Peyer's patch (tissue), 4 donors: ENCODE measurements at regions not wholly inside any gene's neighbourhood (a gene's known extent, or its start where the extent isn't known, plus 50 kb on each side); places are given as distances from the start of the nearest gene placed in this dataset.

Source experiments
- DNase-seq, 3 donors: peaks; one replicate each; pipeline ENCODE4 v3.0.0-alpha.2; 2017 to 2019
- H3K27ac ChIP-seq, 4 donors: fragments of 200-600 bp; sonication (generic); one replicate each; pipeline ENCODE4 v1.5.1; 2016 to 2019
- H3K27me3 ChIP-seq, 2 donors: fragments of 200-600 bp; sonication (generic); one replicate each; pipeline ENCODE4 v1.5.1; 2019
- H3K36me3 ChIP-seq, 3 donors: fragments of 200-600 bp; sonication (generic); one replicate each; pipeline ENCODE4 v1.5.1; 2016 to 2019
- H3K4me1 ChIP-seq, 4 donors: fragments of 200-600 bp; sonication (generic); one replicate each; pipeline ENCODE4 v1.5.1; 2016 to 2019
- H3K4me3 ChIP-seq, 4 donors: fragments of 200-600 bp; sonication (generic); 1 replicate in 3 of 4; 2 replicates in 1 of 4; pipeline ENCODE4 v1.5.1; 2016 to 2019; ENCODE audit warnings: mild to moderate bottlenecking in 1 of 4
- H3K9me3 ChIP-seq, 4 donors: fragments of 200-600 bp; sonication (generic); one replicate each; pipeline ENCODE4 v1.5.1; 2016 to 2019; ENCODE audit warnings: mild to moderate bottlenecking in 1 of 4
- POLR2A ChIP-seq, 2 donors: fragments of 450-650 bp; IDR thresholded peaks; one replicate each; pipeline ENCODE4 v1.5.1; 2017; ENCODE audit warnings: antibody characterized with exemption in 2 of 2, mild to moderate bottlenecking in 2 of 2, moderate library complexity in 2 of 2
- TF ChIP-seq, protein P1 (sequence below), 6 experiments: fragments of 450-650 bp in 4 of 6; fragments of 200-600 bp in 2 of 6; sonication (generic) in 1 of 6; IDR thresholded peaks; one replicate each; pipeline ENCODE4 v1.5.1; 2017 to 2019; ENCODE audit warnings: antibody characterized with exemption in 6 of 6, mild to moderate bottlenecking in 3 of 6, moderate library complexity in 1 of 6

DNA sequence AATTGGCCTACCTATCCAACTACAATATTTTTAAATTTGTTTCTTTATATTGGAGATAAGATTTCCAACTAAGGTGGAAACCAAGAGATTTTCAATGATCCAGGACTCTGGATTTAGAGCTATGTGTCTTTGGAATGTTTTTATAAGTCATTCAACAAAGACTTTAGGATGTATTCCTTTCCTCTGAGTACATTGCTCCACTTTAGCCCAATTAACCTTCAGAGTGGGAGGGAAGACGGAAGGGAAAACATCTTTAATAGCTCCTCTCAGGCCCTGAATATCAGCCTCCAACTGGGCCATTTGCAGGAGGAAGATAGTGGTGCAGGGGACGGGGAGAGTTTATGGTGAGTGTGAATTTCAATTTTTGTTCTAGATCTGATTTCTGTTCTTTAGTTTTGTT is 239.2 kb downstream of the PIK3R1 start:
- TF ChIP-seq, protein P1, sequence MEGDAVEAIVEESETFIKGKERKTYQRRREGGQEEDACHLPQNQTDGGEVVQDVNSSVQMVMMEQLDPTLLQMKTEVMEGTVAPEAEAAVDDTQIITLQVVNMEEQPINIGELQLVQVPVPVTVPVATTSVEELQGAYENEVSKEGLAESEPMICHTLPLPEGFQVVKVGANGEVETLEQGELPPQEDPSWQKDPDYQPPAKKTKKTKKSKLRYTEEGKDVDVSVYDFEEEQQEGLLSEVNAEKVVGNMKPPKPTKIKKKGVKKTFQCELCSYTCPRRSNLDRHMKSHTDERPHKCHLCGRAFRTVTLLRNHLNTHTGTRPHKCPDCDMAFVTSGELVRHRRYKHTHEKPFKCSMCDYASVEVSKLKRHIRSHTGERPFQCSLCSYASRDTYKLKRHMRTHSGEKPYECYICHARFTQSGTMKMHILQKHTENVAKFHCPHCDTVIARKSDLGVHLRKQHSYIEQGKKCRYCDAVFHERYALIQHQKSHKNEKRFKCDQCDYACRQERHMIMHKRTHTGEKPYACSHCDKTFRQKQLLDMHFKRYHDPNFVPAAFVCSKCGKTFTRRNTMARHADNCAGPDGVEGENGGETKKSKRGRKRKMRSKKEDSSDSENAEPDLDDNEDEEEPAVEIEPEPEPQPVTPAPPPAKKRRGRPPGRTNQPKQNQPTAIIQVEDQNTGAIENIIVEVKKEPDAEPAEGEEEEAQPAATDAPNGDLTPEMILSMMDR (IDR thresholded peaks at IDR 0.05) = no peak
- H3K36me3 ChIP-seq = no peaks in the 10 kb centered on the region
- no peaks in the 10 kb centered on the region for H3K4me1 ChIP-seq
- H3K27me3 ChIP-seq = no peaks in the 10 kb centered on the region
- no peak for DNase-seq
- H3K27ac ChIP-seq = no peak overlapping the region
- H3K9me3 ChIP-seq = no peaks in the 10 kb centered on the region
- H3K4me3 ChIP-seq = no peak overlapping the region

DNA sequence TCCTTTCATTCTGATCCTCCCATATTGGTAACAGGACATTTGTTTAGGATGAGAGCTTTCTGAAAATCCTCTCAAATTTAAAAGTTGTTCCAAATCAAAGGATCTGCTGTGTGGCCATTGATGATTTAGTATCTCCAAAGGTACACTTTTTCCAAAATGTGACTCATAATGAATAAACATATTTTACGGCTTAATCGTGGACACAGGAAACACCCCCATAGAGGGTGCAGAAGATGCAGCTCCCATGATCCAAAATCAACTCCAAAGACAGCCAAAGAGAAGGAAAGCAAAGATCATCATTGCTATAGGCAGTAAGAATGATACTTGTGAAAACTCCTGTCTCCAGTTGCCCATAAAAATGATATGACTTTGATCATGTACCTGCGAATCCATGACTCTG is 239.7 kb downstream of the PIK3R1 start:
- TF ChIP-seq, protein P1 (IDR thresholded peaks at IDR 0.05) = no peak
- TF ChIP-seq POLR2A (IDR thresholded peaks at IDR 0.05) = no peak
- Histone ChIP-seq H3K36me3 (no peaks in the 10 kb centered on the region), H3K27ac (no peak overlapping the region), H3K9me3 (no peaks in the 10 kb centered on the region), H3K4me1 (no peaks in the 10 kb centered on the region), H3K4me3 (no peak overlapping the region), H3K27me3 (no peaks in the 10 kb centered on the region)
- no peak for DNase-seq

DNA sequence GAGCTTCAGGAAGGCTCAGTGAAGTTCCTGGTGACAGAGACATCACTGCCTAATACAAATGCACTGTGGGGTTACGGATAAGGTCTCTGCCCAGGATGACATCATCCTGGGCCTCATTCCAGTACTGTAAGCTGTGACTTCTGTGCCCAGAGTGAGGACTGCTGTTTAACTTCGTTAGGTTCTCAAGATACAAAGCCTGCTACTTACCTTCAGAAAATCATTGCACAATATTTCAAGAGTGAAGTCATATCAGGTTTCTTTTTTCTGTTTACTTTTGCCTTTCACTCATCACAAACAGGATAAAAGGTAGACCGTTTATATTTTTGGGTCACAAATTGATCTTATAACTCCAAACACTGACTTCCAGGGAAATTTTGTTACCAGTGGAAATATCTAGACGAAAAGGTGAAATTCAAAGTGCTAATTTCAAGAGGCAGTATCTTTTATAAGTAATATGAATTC is 241.2 kb downstream of the PIK3R1 start:
- Histone ChIP-seq H3K9me3 (no peaks in the 10 kb centered on the region), H3K27ac (no peak overlapping the region), H3K4me1 (no peaks in the 10 kb centered on the region), H3K4me3 (no peak overlapping the region), H3K27me3 (no peaks in the 10 kb centered on the region), H3K36me3 (no peaks in the 10 kb centered on the region)
- TF ChIP-seq POLR2A (IDR thresholded peaks at IDR 0.05) = no peak
- TF ChIP-seq, protein P1 (IDR thresholded peaks at IDR 0.05) = no peak
- DNase-seq = peak in 1 of 3 donors; percentile 63

DNA sequence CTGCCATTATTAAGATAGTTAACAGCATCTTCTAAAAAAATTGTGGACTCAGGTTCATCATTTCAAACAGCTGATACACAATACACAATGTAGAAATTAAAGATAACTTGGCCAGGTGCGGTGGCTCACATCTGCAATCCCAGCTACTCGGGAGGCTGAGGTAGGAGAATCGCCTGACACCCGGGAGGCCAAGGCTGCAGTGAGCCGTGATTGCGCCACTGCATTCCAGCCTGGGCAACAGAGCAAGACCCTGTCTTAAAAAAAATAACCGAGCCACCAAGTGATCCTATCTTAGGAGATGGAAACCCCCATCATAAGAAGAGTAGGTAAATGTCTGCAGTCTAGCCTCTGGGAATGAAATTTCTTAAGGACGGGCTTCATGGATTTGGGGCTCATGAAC is 241.7 kb downstream of the PIK3R1 start:
- Histone ChIP-seq H3K4me3 (no peak overlapping the region), H3K9me3 (no peaks in the 10 kb centered on the region), H3K4me1 (no peaks in the 10 kb centered on the region), H3K27me3 (no peaks in the 10 kb centered on the region), H3K27ac (no peak overlapping the region), H3K36me3 (no peaks in the 10 kb centered on the region)
- no peak for DNase-seq
- no peak for TF ChIP-seq POLR2A (IDR thresholded peaks at IDR 0.05)
- TF ChIP-seq, protein P1 (IDR thresholded peaks at IDR 0.05) = no peak

DNA sequence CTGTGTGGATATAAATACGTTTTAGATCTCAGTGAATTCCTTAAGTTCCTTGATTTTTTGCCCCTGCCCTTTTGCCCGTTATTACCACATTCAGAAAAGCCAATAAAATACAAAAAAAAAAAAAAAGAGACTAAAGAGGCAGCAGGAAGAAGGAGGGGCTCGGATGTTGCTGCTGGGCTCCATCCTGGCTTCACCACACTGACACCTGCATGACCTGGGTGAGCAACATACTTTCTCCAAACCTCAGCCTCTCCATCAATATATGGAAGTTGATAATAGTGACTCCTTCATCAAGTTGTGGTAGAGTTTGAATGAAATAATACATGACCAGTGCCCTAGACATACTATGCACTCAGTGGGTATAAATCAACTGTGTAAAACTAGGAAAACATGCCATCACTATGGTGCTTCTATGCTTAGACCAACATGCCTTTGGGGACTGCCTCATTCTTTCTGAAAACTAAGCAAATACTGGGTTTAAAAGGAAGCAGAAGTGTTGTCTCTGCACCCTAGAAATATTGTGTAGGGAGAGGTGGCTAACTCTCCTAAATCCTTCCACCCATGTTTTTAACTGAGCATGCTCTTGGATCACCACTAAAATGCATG is 243.0 kb downstream of the PIK3R1 start:
- Histone ChIP-seq H3K27me3 (no peaks in the 10 kb centered on the region), H3K9me3 (no peaks in the 10 kb centered on the region), H3K36me3 (no peaks in the 10 kb centered on the region), H3K4me1 (no peaks in the 10 kb centered on the region), H3K4me3 (no peak overlapping the region), H3K27ac (no peak overlapping the region)
- no peak for TF ChIP-seq POLR2A (IDR thresholded peaks at IDR 0.05)
- TF ChIP-seq, protein P1 (IDR thresholded peaks at IDR 0.05) = no peak
- no peak for DNase-seq
